Nephron (organoid): ENCODE measurements at regions not wholly inside any gene's neighbourhood (a gene's known extent, or its start where the extent isn't known, plus 50 kb on each side); places are given as distances from the start of the nearest gene placed in this dataset.

Experiments
- H3K27ac Mint-ChIP-seq, 3 experiments: 2 replicates each; pipeline ENCODE4 v1.8.0; 2020; ENCODE audit warnings: mixed read lengths in 3 of 3, mild to moderate bottlenecking in 2 of 3, moderate library complexity in 1 of 3
- H3K27me3 Mint-ChIP-seq: 2 replicates; pipeline ENCODE4 v1.8.0; 2021; ENCODE audit warnings: low read depth, mild to moderate bottlenecking, moderate library complexity, mixed read lengths
- H3K36me3 Mint-ChIP-seq: 2 replicates; pipeline ENCODE4 v1.8.0; 2020; ENCODE audit warnings: low read depth, mixed read lengths
- H3K4me1 Mint-ChIP-seq: 2 replicates; pipeline ENCODE4 v1.8.0; 2020; ENCODE audit warnings: mixed read lengths
- H3K4me3 Mint-ChIP-seq, 3 experiments: 2 replicates each; pipeline ENCODE4 v1.8.0; 2020; ENCODE audit warnings: mild to moderate bottlenecking in 3 of 3, mixed read lengths in 3 of 3, moderate library complexity in 2 of 3
- H3K9me3 Mint-ChIP-seq: 2 replicates; pipeline ENCODE4 v1.8.0; 2020; ENCODE audit warnings: mixed read lengths
- CTCF ChIP-seq, 3 experiments: fragments of 200-600 bp; sonication (generic); IDR thresholded peaks; one replicate each; pipeline ENCODE4 v1.5.0; 2021; ENCODE audit warnings: antibody characterized with exemption in 3 of 3; ENCODE audit not compliant: unreplicated experiment in 3 of 3

GRCh38 chr6:4322134-4322845 lies 186.9 kb upstream of the ECI2 start:
- TF ChIP-seq CTCF (IDR thresholded peaks at IDR 0.05; ENCODE audit: unreplicated experiment in 3 of 3): no peak
- H3K9me3 Mint-ChIP-seq: peaks cover 5% of the 10 kb centered on the region
- no peaks in the 10 kb centered on the region for H3K27me3 Mint-ChIP-seq
- H3K4me1 Mint-ChIP-seq: peaks cover 57% of the 10 kb centered on the region
- peak overlapping the region in 2 of 3 experiments; percentile 35 to 87 for H3K27ac Mint-ChIP-seq
- H3K4me3 Mint-ChIP-seq: no peak overlapping the region
- H3K36me3 Mint-ChIP-seq: no peaks in the 10 kb centered on the region

GRCh38 chr6:4320860-4321259 lies 185.5 kb upstream of the ECI2 start:
- peak overlapping the region in 1 of 3 experiments; percentile 23 for H3K4me3 Mint-ChIP-seq
- no peaks in the 10 kb centered on the region for H3K9me3 Mint-ChIP-seq
- peaks cover 65% of the 10 kb centered on the region for H3K4me1 Mint-ChIP-seq
- H3K27ac Mint-ChIP-seq: peak overlapping the region; percentile 87 to 92 (median 90)
- TF ChIP-seq CTCF (IDR thresholded peaks at IDR 0.05; ENCODE audit: unreplicated experiment in 3 of 3): no peak
- H3K36me3 Mint-ChIP-seq: no peaks in the 10 kb centered on the region
- no peaks in the 10 kb centered on the region for H3K27me3 Mint-ChIP-seq

- H3K9me3 Mint-ChIP-seq: peaks cover 4% of the 10 kb centered on the region
- peak overlapping the region in 2 of 3 experiments; percentile 19 to 23 for H3K4me3 Mint-ChIP-seq
- H3K27me3 Mint-ChIP-seq: no peaks in the 10 kb centered on the region
- H3K27ac Mint-ChIP-seq: peak overlapping the region; percentile 87 to 92 (median 90)
- TF ChIP-seq CTCF (IDR thresholded peaks at IDR 0.05; ENCODE audit: unreplicated experiment in 3 of 3): no peak
- peaks cover 65% of the 10 kb centered on the region for H3K4me1 Mint-ChIP-seq
- no peaks in the 10 kb centered on the region for H3K36me3 Mint-ChIP-seq
These were observed 184.8 kb upstream of the ECI2 start for GRCh38 chr6:4319981-4320683.

- H3K4me3 Mint-ChIP-seq: no peak overlapping the region
- no peak for TF ChIP-seq CTCF (IDR thresholded peaks at IDR 0.05; ENCODE audit: unreplicated experiment in 3 of 3)
- H3K27ac Mint-ChIP-seq: peak overlapping the region in 2 of 3 experiments; percentile 19 to 73
- peaks cover 14% of the 10 kb centered on the region for H3K9me3 Mint-ChIP-seq
- no peaks in the 10 kb centered on the region for H3K36me3 Mint-ChIP-seq
- no peaks in the 10 kb centered on the region for H3K27me3 Mint-ChIP-seq
- H3K4me1 Mint-ChIP-seq: peaks cover 63% of the 10 kb centered on the region
These were observed 182.9 kb upstream of the ECI2 start for GRCh38 chr6:4318321-4318720.

GRCh38 chr6:4316867-4317400 lies 181.6 kb upstream of the ECI2 start:
- no peaks in the 10 kb centered on the region for H3K27me3 Mint-ChIP-seq
- no peak overlapping the region for H3K4me3 Mint-ChIP-seq
- H3K27ac Mint-ChIP-seq: peak overlapping the region; percentile 73 to 84 (median 76)
- peaks cover 24% of the 10 kb centered on the region for H3K9me3 Mint-ChIP-seq
- TF ChIP-seq CTCF (IDR thresholded peaks at IDR 0.05; ENCODE audit: unreplicated experiment in 3 of 3): no peak
- peaks cover 4% of the 10 kb centered on the region for H3K36me3 Mint-ChIP-seq
- peaks cover 49% of the 10 kb centered on the region for H3K4me1 Mint-ChIP-seq
